22Rv1 (cell line): ENCODE measurements at regions not wholly inside any gene's neighbourhood (a gene's known extent, or its start where the extent isn't known, plus 50 kb on each side); places are given as distances from the start of the nearest gene placed in this dataset.

Experiments
- CTCF ChIP-seq: fragments of 450-650 bp; IDR thresholded peaks from 2 replicates; pipeline ENCODE4 v1.5.1; 2017; ENCODE audit warnings: mild to moderate bottlenecking
- ZFX ChIP-seq: fragments of 450-650 bp; IDR thresholded peaks from 2 replicates; pipeline ENCODE4 v1.6.1; 2017; ENCODE audit warnings: antibody characterized with exemption, borderline replicate concordance

DNA sequence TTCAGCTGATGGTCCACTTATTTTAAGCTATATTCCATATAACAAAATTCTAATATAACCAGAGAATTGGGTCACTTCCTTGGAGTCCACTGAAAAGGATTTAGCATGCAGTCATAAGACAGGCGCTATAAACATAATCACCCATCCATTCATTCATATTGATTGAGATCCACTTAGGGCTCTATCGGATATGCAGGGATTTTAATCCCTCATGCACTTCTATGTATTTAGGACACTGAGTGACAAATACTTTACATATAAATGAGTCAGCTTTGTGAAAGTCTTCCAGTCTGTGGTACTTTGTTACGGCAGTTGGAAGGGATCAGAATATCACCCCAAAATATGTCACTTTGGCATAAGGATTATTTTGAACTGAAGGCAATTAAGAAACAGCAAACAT lies 127.3 kb upstream of the ZNF608 start:
- TF ChIP-seq CTCF (no peak), ZFX (no peak)
